SK-N-MC (cell line): ENCODE measurements at regions not wholly inside any gene's neighbourhood (a gene's known extent, or its start where the extent isn't known, plus 50 kb on each side); places are given as distances from the start of the nearest gene placed in this dataset.
A peak's percentile ranks its signal among the peaks of the same experiment; 100 is the strongest.

ENCODE experiments used
- DNase-seq: peaks from one replicate; pipeline ENCODE4 v3.0.0-alpha.2; 2011; ENCODE audit warnings: low read depth, low spot score
- H3K27ac ChIP-seq: fragments of 200-600 bp; sonication (generic); 2 replicates; pipeline ENCODE4 v1.5.1; 2016; ENCODE audit warnings: mixed run types
- H3K36me3 ChIP-seq: fragments of 200-600 bp; sonication (generic); 2 replicates; pipeline ENCODE4 v1.6.1; 2017; ENCODE audit warnings: antibody characterized with exemption, low read length, mixed read lengths; ENCODE audit not compliant: insufficient read depth
- H3K4me3 ChIP-seq: fragments of 200-600 bp; sonication (generic); 2 replicates; pipeline ENCODE4 v1.5.1; 2016
- H3K9ac ChIP-seq: fragments of 200-600 bp; sonication (generic); 2 replicates; pipeline ENCODE4 v1.8.0; 2017; ENCODE audit warnings: mixed run types, mixed read lengths; ENCODE audit not compliant: insufficient read length
- H3K9me3 ChIP-seq: fragments of 200-600 bp; sonication (generic); 2 replicates; pipeline ENCODE4 v1.6.1; 2017; ENCODE audit warnings: low read depth, mild to moderate bottlenecking, antibody characterized with exemption, low read length, moderate library complexity, mixed read lengths
- EZH2 ChIP-seq: fragments of 200-600 bp; sonication (generic); IDR thresholded peaks from one replicate; pipeline ENCODE4 v1.6.1; 2017; ENCODE audit warnings: antibody characterized with exemption
- FOXP2 ChIP-seq: optimal IDR thresholded peaks from 2 replicates; pipeline ENCODE3; 2011; ENCODE audit warnings: mild to moderate bottlenecking, moderate library complexity; ENCODE audit not compliant: insufficient read depth; ENCODE audit errors: extremely low read length, control extremely low read depth
- POLR2AphosphoS5 ChIP-seq: IDR thresholded peaks from 2 replicates; pipeline ENCODE4 v1.6.1; 2012; ENCODE audit warnings: mild to moderate bottlenecking, low read depth, low read length, borderline replicate concordance

DNA sequence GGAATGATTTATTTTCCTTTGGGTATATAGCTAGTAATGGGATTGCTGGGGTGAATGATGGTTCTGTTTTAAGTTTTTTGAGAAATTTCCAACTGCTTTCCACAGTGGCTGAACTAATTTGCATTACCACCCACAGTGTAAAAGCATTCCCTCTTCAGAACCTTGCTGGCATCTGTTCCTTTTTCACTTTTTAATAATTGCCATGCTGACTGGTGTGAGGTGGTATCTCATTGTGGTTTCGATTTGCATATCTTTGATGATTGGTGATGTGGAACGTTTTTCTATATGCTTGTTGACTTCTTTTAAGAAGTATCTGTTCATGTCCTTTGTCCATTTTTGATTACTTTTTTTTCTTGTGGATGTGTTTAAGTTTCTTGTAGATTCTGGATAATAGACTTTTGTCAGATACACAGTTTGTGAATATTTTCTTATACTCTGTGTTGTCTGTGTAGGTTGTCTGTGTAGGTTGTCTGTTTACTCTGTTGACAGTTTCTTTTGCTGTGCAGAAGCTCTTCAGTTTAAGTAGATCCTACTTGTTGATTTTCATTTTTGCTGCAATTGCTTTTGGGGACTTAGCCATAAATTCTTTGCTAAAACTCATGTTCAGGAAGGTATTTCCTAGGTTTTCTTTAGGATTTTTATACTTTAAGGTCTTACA, 291.8 kb upstream of the DDI1 start:
- no peak for TF ChIP-seq EZH2
- TF ChIP-seq POLR2AphosphoS5, result no peak
- TF ChIP-seq FOXP2, result no peak
- DNase-seq, result no peak
- Histone ChIP-seq H3K9ac (no peak overlapping the region), H3K36me3 (no peaks in the 10 kb centered on the region), H3K27ac (no peak overlapping the region; the same call in 1 of the 2 replicates), H3K9me3 (no peaks in the 10 kb centered on the region), H3K4me3 (peak overlapping the region; percentile 14; the same call in 1 of the 2 replicates)

DNA sequence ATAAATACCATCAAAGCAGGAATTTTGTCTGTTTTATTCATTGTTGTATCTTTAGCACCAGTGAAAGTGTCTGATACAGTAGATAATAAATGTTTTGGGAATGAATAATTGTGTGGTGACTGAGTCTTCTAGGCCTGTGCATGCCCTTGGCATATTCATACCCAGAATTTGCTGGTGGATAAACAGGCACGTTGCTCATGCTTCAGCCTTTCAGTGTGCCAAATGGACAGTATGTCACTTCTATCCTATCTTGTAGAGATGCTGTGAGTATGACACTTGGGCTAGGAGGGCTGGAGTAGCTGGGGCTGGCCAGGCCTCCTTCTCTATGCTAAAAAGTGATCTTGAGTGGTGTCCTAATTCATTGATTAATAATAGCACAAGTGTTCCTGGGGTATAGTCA, 287.3 kb upstream of the DDI1 start:
- Histone ChIP-seq H3K36me3 (no peaks in the 10 kb centered on the region), H3K9me3 (no peaks in the 10 kb centered on the region), H3K4me3 (no peak overlapping the region), H3K9ac (no peak overlapping the region), H3K27ac (no peak overlapping the region)
- TF ChIP-seq POLR2AphosphoS5 (no peak), EZH2 (no peak), FOXP2 (no peak)
- DNase-seq, result no peak

DNA sequence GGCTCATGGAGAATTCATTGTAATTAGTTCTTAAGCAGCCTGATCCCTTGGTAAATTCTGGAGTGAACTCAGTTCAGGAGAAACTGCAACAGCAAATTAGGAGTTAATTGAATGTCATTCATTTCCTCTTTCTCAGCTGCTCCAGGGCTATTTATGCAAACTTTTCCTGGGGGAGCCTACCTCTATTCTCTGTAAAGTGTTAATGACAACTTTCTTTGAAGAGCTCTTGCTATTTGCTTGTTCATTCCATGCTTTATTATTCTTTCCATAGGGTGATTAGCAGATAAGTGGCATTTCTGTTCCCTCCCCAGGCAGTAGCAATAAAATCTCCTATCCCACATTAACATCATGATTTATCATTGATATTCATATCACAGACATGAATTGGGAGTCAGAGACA, 267.6 kb upstream of the DDI1 start:
- Histone ChIP-seq H3K4me3 (no peak overlapping the region), H3K9ac (no peak overlapping the region), H3K36me3 (no peaks in the 10 kb centered on the region), H3K27ac (no peak overlapping the region), H3K9me3 (no peaks in the 10 kb centered on the region)
- TF ChIP-seq EZH2 (no peak), POLR2AphosphoS5 (no peak), FOXP2 (no peak)
- no peak for DNase-seq

DNA sequence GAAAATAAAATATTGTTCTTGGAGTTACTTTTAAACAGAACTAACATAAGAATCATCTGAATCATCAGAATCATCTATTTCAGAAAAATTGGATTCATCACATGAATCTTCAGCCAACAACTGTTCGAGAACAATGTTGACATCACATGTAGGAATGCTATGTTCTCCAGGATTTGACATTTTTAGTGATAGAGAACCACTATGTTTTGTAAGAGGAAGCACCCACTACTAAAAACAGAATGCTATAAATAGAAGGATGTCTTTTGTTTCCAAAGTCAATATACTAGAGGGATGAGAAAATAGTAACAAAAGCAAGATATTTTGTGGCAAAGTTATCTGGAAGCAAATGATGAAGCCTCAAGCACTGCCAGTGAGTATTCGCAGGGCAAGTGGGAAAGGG, 263.4 kb upstream of the DDI1 start:
- Histone ChIP-seq H3K9ac (no peak overlapping the region), H3K9me3 (no peaks in the 10 kb centered on the region), H3K36me3 (no peaks in the 10 kb centered on the region), H3K27ac (no peak overlapping the region), H3K4me3 (no peak overlapping the region)
- DNase-seq, result no peak
- TF ChIP-seq EZH2 (no peak), POLR2AphosphoS5 (no peak), FOXP2 (no peak)

DNA sequence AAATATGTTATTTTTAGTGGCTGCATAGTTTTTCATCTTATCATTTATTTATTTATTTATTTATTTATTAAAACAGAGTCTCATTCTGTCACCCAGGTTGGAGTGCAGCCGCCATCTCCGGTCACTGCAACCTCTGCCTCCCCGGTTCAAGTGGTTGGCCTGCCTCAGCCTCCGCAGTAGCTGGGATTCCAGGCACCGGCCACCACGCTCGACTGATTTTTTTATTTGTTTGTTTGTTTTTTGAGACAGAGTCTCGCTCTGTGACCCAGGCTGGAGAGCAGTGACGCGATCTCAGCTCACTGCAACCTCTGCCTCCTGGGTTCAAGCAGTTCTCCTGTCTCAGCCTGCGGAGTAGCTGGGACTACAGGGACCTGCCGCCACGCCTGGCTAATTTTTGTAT, 262.9 kb upstream of the DDI1 start:
- TF ChIP-seq POLR2AphosphoS5 (no peak), FOXP2 (no peak), EZH2 (no peak)
- Histone ChIP-seq H3K9ac (no peak overlapping the region), H3K36me3 (no peaks in the 10 kb centered on the region), H3K27ac (no peak overlapping the region), H3K9me3 (no peaks in the 10 kb centered on the region), H3K4me3 (no peak overlapping the region)
- DNase-seq, result no peak

DNA sequence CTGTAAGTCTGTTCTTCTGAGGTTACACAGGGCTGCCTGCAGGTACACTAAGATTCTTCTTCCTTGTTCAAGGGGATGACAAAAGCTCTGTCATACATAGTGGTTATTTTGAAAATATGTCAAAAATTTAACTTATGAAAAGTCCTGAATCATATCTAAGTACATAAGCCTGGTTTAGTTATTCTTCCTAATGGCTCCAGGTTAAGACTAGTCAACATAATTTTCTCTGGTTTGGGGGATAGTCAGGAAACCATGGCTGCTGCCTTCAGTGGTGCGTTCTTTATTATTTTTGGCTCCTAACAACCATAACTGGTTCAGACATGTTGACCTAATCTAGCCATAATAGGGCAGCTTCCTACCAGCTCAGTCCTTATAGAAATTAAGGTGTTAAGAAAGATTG, 257.4 kb upstream of the DDI1 start:
- Histone ChIP-seq H3K4me3 (no peak overlapping the region), H3K27ac (no peak overlapping the region), H3K9me3 (no peaks in the 10 kb centered on the region), H3K36me3 (no peaks in the 10 kb centered on the region), H3K9ac (no peak overlapping the region)
- DNase-seq, result no peak
- no peak for TF ChIP-seq FOXP2
- no peak for TF ChIP-seq EZH2
- TF ChIP-seq POLR2AphosphoS5, result no peak

DNA sequence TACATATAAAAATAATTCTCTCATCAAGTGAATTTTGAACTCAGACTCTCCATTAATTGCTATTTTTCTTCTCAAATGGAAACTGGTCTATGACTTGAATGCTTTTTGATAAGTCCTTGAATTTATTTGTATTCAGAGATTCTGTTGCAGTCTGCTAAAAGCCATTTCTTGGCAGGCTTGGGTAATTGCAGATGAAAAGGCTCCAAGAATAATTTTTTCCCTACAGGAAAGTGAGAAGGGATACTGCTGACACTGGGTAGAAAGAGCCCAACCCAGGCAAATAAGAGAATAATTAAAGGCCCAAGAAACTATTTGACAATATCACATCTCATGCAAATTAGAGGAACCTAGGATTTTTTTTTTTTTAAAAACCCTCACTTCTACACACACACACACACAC, 246.5 kb upstream of the DDI1 start:
- TF ChIP-seq POLR2AphosphoS5, result no peak
- no peak for TF ChIP-seq EZH2
- no peak for TF ChIP-seq FOXP2
- no peak overlapping the region for H3K9ac ChIP-seq
- no peaks in the 10 kb centered on the region for H3K36me3 ChIP-seq
- no peak for DNase-seq
- H3K4me3 ChIP-seq, result no peak overlapping the region
- H3K9me3 ChIP-seq, result no peaks in the 10 kb centered on the region
- no peak overlapping the region for H3K27ac ChIP-seq

DNA sequence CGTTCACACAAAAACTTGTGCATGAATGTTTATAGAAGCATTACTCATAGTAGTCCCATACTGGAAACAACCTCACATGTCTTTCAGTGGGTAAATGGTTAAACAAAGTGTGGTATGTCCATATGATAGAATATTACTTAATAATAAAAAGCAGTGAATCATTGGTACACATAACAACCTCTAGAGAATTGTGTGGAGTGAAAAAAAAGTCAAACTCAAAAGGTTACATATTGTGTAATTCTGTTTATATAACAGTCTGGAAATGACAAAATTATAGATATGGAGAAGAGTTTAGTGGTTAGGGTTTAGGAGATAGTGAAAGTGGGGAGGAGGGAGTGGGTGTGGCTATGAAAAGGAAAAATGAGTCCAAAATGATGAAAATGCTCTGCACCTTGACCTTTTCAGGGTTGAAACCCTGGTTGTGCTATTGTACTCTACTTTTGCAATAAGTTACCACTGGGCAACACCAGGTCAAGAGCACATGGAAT, 243.4 kb upstream of the DDI1 start:
- DNase-seq, result no peak
- no peak overlapping the region for H3K4me3 ChIP-seq
- H3K27ac ChIP-seq, result no peak overlapping the region
- TF ChIP-seq FOXP2, result no peak
- H3K36me3 ChIP-seq, result no peaks in the 10 kb centered on the region
- no peak overlapping the region for H3K9ac ChIP-seq
- no peaks in the 10 kb centered on the region for H3K9me3 ChIP-seq

DNA sequence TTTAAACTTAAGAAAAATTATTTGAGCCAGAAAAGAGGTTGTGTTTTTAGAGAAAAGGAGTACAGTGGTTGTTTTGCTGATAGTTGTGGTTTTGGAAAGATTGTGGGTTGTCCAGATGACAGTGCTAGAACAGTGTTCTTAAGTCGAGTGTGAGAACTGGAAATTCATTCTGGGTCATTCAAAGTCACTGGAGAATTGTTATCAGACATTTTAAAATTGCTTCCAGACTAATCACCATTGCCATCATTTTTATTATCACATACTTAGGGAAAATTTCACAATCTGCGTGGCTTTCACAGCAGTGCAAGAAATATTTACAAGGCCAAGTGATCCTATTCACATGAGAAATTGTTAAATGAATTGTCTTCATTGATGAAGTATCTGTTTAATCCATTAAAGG, 242.2 kb upstream of the DDI1 start:
- TF ChIP-seq EZH2 (no peak), FOXP2 (no peak), POLR2AphosphoS5 (no peak)
- Histone ChIP-seq H3K9ac (no peak overlapping the region), H3K9me3 (no peaks in the 10 kb centered on the region), H3K27ac (no peak overlapping the region), H3K4me3 (no peak overlapping the region), H3K36me3 (no peaks in the 10 kb centered on the region)
- no peak for DNase-seq
